Endothelial cell (in vitro differentiated cells): ENCODE measurements at regions not wholly inside any gene's neighbourhood (a gene's known extent, or its start where the extent isn't known, plus 50 kb on each side); places are given as distances from the start of the nearest gene placed in this dataset.

ENCODE experiments used
- DNase-seq: peaks from one replicate; pipeline ENCODE4 v3.0.0; 2021; ENCODE audit warnings: low spot score
- H3K27ac Mint-ChIP-seq: one replicate; pipeline ENCODE4 v1.8.0; 2021; ENCODE audit warnings: mixed read lengths, inconsistent platforms; ENCODE audit not compliant: unreplicated experiment
- H3K27me3 Mint-ChIP-seq: one replicate; pipeline ENCODE4 v1.8.0; 2021; ENCODE audit warnings: mild to moderate bottlenecking, moderate library complexity, mixed read lengths, inconsistent platforms; ENCODE audit not compliant: unreplicated experiment
- H3K36me3 Mint-ChIP-seq: one replicate; pipeline ENCODE4 v1.8.0; 2021; ENCODE audit warnings: mild to moderate bottlenecking, low read depth, mixed read lengths, inconsistent platforms; ENCODE audit not compliant: unreplicated experiment
- H3K4me1 Mint-ChIP-seq: one replicate; pipeline ENCODE4 v1.8.0; 2021; ENCODE audit warnings: mild to moderate bottlenecking, mixed read lengths, inconsistent platforms; ENCODE audit not compliant: unreplicated experiment
- H3K4me3 Mint-ChIP-seq: one replicate; pipeline ENCODE4 v1.8.0; 2021; ENCODE audit warnings: mild to moderate bottlenecking, mixed read lengths, inconsistent platforms; ENCODE audit not compliant: unreplicated experiment
- H3K9me3 Mint-ChIP-seq: one replicate; pipeline ENCODE4 v1.8.0; 2021; ENCODE audit warnings: mixed read lengths, inconsistent platforms; ENCODE audit not compliant: unreplicated experiment
- TF ChIP-seq, protein P1 (sequence below): fragments of 200-600 bp; sonication (generic); IDR thresholded peaks from one replicate; pipeline ENCODE4 v1.5.0; 2021; ENCODE audit warnings: antibody characterized with exemption; ENCODE audit not compliant: unreplicated experiment

DNA sequence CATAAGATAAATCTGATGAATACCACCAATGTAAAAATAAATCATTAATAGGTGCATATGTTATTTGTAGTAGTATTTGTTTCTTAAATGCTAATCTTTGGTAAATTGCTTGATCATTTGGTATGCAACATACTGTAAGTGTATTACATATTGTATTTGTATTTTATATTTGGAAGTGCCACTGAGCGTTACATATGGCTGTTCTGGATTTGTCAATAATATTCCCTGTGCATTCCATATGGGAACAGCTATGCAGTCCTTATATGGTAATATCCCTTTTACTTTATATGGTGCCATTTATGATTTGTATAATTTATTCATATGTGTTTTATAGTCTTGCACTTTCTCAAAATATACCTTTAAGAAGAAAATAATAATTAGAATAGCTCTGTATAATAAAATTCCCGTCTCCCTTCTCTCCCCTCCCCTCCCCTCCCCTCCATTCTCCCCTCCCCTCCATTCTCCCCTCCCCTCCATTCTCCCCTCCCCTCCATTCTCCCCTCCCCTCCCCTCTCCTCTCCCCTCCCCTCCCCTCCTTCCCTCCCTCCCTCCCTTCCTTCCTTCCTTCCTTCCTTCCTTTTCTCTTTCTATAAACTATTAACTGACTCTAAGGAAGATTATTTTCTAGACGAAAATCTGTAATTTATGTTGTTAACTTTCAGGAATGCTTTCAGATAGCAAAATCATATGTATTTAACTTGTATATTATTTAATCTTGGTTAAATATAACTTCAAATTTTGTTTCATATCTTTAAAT, 241.4 kb downstream of the CSNK1G3 start:
- Mint-ChIP-seq H3K36me3 (no peaks in the 10 kb centered on the region), H3K4me1 (peaks cover 4% of the 10 kb centered on the region), H3K27ac (no peak overlapping the region), H3K27me3 (no peaks in the 10 kb centered on the region), H3K9me3 (no peaks in the 10 kb centered on the region), H3K4me3 (no peak overlapping the region)
- TF ChIP-seq, protein P1, sequence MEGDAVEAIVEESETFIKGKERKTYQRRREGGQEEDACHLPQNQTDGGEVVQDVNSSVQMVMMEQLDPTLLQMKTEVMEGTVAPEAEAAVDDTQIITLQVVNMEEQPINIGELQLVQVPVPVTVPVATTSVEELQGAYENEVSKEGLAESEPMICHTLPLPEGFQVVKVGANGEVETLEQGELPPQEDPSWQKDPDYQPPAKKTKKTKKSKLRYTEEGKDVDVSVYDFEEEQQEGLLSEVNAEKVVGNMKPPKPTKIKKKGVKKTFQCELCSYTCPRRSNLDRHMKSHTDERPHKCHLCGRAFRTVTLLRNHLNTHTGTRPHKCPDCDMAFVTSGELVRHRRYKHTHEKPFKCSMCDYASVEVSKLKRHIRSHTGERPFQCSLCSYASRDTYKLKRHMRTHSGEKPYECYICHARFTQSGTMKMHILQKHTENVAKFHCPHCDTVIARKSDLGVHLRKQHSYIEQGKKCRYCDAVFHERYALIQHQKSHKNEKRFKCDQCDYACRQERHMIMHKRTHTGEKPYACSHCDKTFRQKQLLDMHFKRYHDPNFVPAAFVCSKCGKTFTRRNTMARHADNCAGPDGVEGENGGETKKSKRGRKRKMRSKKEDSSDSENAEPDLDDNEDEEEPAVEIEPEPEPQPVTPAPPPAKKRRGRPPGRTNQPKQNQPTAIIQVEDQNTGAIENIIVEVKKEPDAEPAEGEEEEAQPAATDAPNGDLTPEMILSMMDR, result no peak
- DNase-seq, result no peak

DNA sequence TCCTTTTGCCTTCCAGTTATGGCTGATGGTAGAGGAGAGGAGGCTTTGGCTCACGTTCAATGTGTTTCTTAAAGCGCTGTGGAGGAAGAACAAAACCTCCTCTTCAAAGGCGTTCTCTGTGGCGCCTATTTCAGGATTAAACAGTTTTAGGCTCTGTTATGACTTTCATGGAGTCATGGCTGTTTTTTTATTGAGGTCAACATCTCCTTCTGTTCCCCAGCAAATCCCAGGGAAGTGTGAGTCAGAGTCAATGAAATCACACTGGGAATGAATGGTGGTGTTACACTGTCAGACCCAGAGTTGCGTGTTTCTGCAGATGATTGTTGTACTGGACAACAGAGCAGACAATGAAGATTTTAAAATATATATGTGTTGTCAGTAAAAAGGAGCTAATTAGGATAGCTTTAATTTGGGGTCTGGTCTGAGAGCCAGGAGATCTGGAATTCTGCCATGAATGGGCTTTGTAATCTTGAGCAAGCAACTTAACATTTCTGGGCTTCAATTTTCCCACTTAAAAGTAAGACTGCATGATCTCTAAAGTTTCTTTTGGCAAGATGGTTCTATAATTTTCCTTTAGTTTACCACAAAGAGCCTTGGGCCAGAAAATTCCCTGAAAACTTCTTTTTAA, 240.7 kb downstream of the CSNK1G3 start:
- TF ChIP-seq, protein P1, result no peak
- Mint-ChIP-seq H3K36me3 (no peaks in the 10 kb centered on the region), H3K9me3 (no peaks in the 10 kb centered on the region), H3K4me1 (peaks cover 6% of the 10 kb centered on the region), H3K27me3 (peaks cover 1% of the 10 kb centered on the region), H3K27ac (no peak overlapping the region), H3K4me3 (no peak overlapping the region)
- no peak for DNase-seq

DNA sequence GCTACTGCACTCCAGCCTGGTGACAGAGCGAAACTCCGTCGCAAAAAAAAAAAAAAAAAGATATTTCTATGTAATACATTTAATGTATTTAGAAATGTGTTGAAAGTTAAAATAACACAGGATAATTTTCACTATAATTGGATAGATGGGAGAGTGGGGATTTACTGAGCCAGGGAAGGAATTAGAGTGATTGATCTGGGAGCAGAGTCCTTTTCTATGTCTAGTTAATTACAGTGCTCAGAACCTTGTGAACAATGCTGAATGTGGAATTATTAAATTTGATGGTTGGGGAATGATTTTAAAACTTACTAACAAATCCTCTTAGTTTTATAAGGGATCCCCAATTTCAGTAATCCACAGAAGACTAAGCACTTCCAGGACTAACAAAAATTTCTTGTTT, 239.7 kb downstream of the CSNK1G3 start:
- Mint-ChIP-seq H3K36me3 (no peaks in the 10 kb centered on the region), H3K27ac (no peak overlapping the region), H3K27me3 (peaks cover 2% of the 10 kb centered on the region), H3K4me1 (peaks cover 12% of the 10 kb centered on the region), H3K4me3 (no peak overlapping the region), H3K9me3 (no peaks in the 10 kb centered on the region)
- TF ChIP-seq, protein P1, result no peak
- no peak for DNase-seq

DNA sequence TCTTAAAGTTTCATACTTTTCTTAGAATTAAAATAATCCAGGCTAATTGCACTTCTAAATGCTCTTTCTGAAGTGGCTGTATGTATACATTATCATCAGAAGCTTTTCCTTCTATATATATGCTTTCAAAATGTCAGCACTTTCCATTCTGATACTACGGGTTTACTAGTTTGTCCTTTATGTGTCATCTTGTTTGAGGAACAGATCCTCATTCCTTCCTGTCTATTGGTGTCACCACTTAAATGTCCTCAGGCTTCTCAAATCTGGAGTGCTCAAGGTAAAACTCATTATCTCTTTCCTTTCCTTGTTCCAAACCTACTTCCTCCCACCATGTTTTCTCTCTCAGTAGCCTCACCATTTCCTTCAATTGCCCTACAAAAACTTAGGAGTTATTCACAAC, 236.3 kb downstream of the CSNK1G3 start:
- H3K9me3 Mint-ChIP-seq, result no peaks in the 10 kb centered on the region

More for the DNA sequence above, 236.3 kb downstream of the CSNK1G3 start:
- DNase-seq, result no peak
- peaks cover 2% of the 10 kb centered on the region for H3K27me3 Mint-ChIP-seq
- H3K4me3 Mint-ChIP-seq, result no peak overlapping the region
- H3K4me1 Mint-ChIP-seq, result peaks cover 13% of the 10 kb centered on the region
- no peak overlapping the region for H3K27ac Mint-ChIP-seq
- TF ChIP-seq, protein P1, result no peak
- no peaks in the 10 kb centered on the region for H3K36me3 Mint-ChIP-seq
